SK-N-MC (cell line): ENCODE measurements at regions not wholly inside any gene's neighbourhood (a gene's known extent, or its start where the extent isn't known, plus 50 kb on each side); places are given as distances from the start of the nearest gene placed in this dataset.

Experiments used
- DNase-seq: peaks from one replicate; pipeline ENCODE4 v3.0.0-alpha.2; 2011; ENCODE audit warnings: low read depth, low spot score
- H3K27ac ChIP-seq: fragments of 200-600 bp; sonication (generic); 2 replicates; pipeline ENCODE4 v1.5.1; 2016; ENCODE audit warnings: mixed run types
- H3K36me3 ChIP-seq: fragments of 200-600 bp; sonication (generic); 2 replicates; pipeline ENCODE4 v1.6.1; 2017; ENCODE audit warnings: antibody characterized with exemption, low read length, mixed read lengths; ENCODE audit not compliant: insufficient read depth
- H3K4me3 ChIP-seq: fragments of 200-600 bp; sonication (generic); 2 replicates; pipeline ENCODE4 v1.5.1; 2016
- H3K9ac ChIP-seq: fragments of 200-600 bp; sonication (generic); 2 replicates; pipeline ENCODE4 v1.8.0; 2017; ENCODE audit warnings: mixed run types, mixed read lengths; ENCODE audit not compliant: insufficient read length
- H3K9me3 ChIP-seq: fragments of 200-600 bp; sonication (generic); 2 replicates; pipeline ENCODE4 v1.6.1; 2017; ENCODE audit warnings: low read depth, mild to moderate bottlenecking, antibody characterized with exemption, low read length, moderate library complexity, mixed read lengths
- EZH2 ChIP-seq: fragments of 200-600 bp; sonication (generic); IDR thresholded peaks from one replicate; pipeline ENCODE4 v1.6.1; 2017; ENCODE audit warnings: antibody characterized with exemption
- FOXP2 ChIP-seq: optimal IDR thresholded peaks from 2 replicates; pipeline ENCODE3; 2011; ENCODE audit warnings: mild to moderate bottlenecking, moderate library complexity; ENCODE audit not compliant: insufficient read depth; ENCODE audit errors: extremely low read length, control extremely low read depth
- POLR2AphosphoS5 ChIP-seq: IDR thresholded peaks from 2 replicates; pipeline ENCODE4 v1.6.1; 2012; ENCODE audit warnings: mild to moderate bottlenecking, low read depth, low read length, borderline replicate concordance

DNA sequence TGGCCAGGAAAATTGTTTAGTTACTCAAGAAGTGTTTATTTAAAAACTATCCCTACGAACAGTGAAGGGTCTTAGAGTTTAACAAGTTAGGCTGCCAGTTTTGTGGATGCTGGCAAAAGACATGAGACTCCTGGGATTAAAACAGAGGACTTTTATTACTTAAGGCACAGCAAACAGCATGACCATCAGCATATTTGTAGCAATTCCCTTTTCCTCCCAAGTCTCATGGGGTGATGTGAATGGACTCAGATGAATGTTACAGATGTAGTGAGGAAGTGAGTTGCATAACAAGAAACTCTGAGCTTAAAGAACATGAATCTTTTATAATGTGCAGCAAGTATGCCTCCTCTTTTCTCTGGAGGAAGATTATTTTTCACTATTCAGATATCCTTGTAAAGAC is 695.8 kb downstream of the RPS29 start:
- Histone ChIP-seq H3K36me3 (no peaks in the 10 kb centered on the region), H3K27ac (no peak overlapping the region), H3K9ac (no peak overlapping the region), H3K9me3 (no peaks in the 10 kb centered on the region), H3K4me3 (no peak overlapping the region)
- DNase-seq, result peak; percentile 5
- TF ChIP-seq POLR2AphosphoS5, result no peak
- TF ChIP-seq FOXP2, result no peak
- TF ChIP-seq EZH2, result no peak

DNA sequence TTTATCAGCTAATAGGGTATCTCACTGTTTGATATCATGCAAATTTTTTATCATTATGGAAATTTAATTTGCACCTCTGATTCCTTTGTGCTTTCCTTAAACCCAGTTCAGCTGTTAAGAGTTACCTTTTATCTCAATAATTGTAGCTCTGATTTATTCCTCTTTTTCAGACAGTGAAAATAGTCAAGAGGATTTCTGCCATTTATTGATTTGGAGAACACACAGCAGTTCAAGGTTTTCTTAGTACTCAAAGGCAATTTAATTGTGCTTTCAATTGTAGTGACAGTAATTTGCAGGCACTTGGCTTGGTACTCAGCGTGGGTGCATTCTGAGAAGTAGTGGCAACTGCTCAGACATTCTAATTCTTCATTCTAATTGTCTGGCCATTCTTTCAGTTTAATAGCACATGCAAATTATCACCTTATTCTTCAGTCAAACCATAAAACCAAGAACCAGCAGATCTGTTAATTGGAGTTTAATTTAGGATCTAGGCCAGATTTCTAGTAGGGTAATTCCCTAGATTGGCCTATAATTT is 709.3 kb downstream of the RPS29 start:
- H3K9ac ChIP-seq, result no peak overlapping the region
- H3K4me3 ChIP-seq, result no peak overlapping the region
- no peaks in the 10 kb centered on the region for H3K9me3 ChIP-seq
- no peak overlapping the region for H3K27ac ChIP-seq
- no peak for DNase-seq
- H3K36me3 ChIP-seq, result no peaks in the 10 kb centered on the region
- TF ChIP-seq POLR2AphosphoS5 (no peak), FOXP2 (no peak), EZH2 (no peak)

DNA sequence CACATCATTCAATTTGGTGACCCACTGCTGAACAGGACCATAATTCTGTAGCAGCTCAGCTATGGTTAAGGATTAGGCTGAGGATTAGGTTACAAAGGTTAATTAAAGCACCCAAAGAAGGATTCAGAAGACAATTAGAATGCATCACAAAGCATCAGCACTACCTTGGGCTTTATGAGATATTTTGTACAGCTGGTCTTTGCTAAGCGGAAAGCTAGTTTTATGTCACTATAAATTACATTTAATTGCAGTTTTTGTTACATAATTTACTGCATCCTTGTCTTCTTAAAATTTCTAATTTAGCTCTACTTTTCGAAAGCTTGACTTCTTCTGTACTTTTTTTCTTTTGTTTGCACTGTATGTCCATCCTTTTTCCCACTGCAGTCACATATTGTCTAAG is 711.5 kb downstream of the RPS29 start:
- TF ChIP-seq FOXP2, result no peak
- TF ChIP-seq EZH2, result no peak
- TF ChIP-seq POLR2AphosphoS5, result no peak
- DNase-seq, result no peak
- no peaks in the 10 kb centered on the region for H3K36me3 ChIP-seq
- no peak overlapping the region for H3K9ac ChIP-seq
- no peak overlapping the region for H3K4me3 ChIP-seq
- no peak overlapping the region for H3K27ac ChIP-seq
- no peaks in the 10 kb centered on the region for H3K9me3 ChIP-seq

DNA sequence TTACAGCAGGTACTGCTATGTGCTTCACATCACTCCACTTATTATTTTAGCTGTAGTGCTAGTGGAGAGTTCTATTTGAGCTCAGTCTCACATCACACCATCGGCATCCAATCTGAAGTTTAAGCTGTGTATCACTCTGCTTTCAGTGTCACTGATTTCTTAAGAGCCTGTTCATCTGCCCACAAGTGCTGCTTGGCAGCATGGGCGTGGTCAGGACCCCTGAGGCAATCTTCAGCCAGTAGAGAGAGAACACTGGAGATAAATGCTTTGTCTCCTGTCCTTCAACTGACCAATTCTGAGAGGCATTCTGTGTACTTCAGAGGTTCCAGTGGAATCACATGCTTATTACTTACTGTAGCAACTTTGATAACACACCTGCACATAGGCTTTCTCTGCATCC is 728.8 kb downstream of the RPS29 start:
- Histone ChIP-seq H3K27ac (no peak overlapping the region), H3K36me3 (no peaks in the 10 kb centered on the region), H3K9me3 (no peaks in the 10 kb centered on the region), H3K4me3 (no peak overlapping the region), H3K9ac (no peak overlapping the region)
- no peak for TF ChIP-seq FOXP2
- no peak for TF ChIP-seq EZH2
- no peak for DNase-seq

DNA sequence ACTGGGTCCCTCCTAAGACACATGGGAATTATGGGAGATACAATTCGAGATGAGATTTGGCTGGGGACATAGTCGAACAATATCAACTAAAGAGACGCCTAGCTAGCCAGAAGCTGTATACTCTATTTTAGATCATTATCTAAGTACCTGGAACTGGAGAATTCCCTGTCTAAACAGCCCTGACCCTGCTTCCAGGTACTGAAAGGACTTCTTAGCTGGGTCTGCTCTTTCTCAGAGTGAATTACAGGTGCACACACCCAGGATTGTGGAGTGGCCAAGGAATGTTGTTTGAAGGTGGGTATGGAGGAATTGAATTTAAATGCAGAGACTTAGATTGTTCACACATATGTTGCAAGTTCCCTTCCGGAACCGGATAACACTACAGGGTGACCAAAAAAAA is 733.0 kb downstream of the RPS29 start:
- H3K9me3 ChIP-seq, result no peaks in the 10 kb centered on the region
- no peak overlapping the region for H3K4me3 ChIP-seq
- DNase-seq, result no peak
- TF ChIP-seq EZH2 (no peak), POLR2AphosphoS5 (no peak), FOXP2 (no peak)
- no peaks in the 10 kb centered on the region for H3K36me3 ChIP-seq
- H3K9ac ChIP-seq, result no peak overlapping the region
- no peak overlapping the region for H3K27ac ChIP-seq

DNA sequence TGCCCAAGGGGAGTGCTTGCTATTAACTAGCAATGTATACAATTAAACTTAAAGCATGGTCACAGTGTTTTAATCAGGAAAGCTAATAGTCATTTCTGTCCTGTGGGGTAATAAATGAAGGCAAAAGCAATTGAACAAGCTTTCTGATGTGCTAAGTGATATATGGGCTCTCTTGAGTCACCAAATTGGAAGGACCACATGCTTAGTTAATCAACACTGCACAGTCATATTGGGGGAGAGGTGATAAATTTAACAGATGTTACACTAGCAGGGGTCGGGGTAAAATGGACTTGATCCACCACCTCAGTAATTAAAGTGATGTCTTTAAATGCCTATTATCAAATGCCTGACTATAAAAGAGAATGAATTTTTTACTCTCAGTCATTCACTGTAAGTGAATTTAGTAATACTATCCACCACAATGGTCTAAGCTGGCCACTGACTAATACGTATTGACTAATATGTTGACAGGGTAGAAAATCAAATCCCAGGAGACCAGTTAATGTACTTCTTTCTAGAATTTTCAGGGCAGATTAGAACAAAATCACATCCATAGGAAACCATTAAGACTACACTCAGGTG is 736.3 kb downstream of the RPS29 start:
- Histone ChIP-seq H3K4me3 (no peak overlapping the region), H3K36me3 (no peaks in the 10 kb centered on the region), H3K9ac (no peak overlapping the region), H3K9me3 (no peaks in the 10 kb centered on the region), H3K27ac (no peak overlapping the region)
- no peak for TF ChIP-seq FOXP2
- no peak for TF ChIP-seq EZH2
- no peak for TF ChIP-seq POLR2AphosphoS5
- no peak for DNase-seq

DNA sequence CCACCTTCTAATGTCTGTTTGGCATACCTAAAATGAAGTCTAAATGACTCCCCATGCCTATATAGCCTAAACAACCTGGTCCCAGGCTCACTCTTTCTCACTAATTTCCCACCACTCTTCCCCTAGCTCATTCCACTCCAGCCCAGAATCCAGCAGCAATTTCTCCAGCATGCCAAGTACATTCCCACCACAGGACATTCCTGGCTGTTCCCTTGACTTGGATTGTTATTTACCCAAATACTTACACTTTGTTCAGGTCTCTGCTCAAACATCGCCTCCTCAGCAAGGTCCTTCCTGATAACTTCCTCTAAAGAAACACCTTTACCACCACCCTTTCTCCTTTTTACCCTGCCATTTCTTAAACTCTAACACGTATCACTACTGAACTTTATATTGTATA is 743.4 kb downstream of the RPS29 start:
- Histone ChIP-seq H3K4me3 (no peak overlapping the region), H3K27ac (no peak overlapping the region), H3K9ac (no peak overlapping the region), H3K9me3 (no peaks in the 10 kb centered on the region), H3K36me3 (no peaks in the 10 kb centered on the region)
- TF ChIP-seq EZH2 (no peak), FOXP2 (no peak), POLR2AphosphoS5 (no peak)
- no peak for DNase-seq

DNA sequence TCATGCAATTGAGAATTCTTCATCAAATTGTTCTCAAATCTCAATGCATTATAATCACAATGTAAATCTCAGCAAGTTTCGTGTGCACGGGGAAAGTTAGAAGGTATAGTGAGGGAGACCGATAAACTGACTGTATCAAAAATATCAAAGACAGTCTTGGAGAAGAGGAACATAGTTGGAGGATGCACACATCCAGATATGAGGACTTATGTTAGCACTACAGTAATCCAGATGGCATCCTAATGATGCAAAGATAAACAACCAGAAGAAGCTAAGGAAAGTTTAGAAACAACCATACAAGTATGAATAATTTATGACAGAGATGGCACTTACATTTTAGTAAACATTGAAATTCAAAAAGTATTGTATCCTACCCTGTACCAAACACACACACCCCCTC is 760.1 kb downstream of the RPS29 start:
- Histone ChIP-seq H3K9me3 (no peaks in the 10 kb centered on the region), H3K27ac (no peak overlapping the region), H3K4me3 (no peak overlapping the region), H3K36me3 (no peaks in the 10 kb centered on the region), H3K9ac (no peak overlapping the region)
- no peak for DNase-seq
- TF ChIP-seq EZH2 (no peak), POLR2AphosphoS5 (no peak), FOXP2 (no peak)

DNA sequence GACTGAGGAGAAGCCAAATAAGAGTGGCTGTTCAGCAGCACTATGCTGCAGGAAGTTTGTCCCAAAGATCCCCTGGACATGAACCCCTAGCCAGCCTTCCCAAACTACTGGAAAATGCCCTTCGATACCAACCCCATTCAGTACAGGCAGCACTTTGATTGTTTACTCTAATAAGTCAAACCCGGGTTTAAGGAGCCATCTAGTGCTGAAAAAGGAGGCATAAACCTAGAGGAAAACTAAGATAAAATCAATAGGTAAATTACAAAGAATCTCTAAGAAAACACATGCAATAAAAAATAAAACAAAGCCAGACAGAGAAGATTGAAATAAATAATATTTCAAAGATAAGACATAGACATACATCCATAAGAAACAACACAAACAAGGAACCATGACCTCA is 771.6 kb downstream of the RPS29 start:
- Histone ChIP-seq H3K4me3 (no peak overlapping the region), H3K9ac (no peak overlapping the region), H3K27ac (no peak overlapping the region), H3K36me3 (no peaks in the 10 kb centered on the region), H3K9me3 (no peaks in the 10 kb centered on the region)
- TF ChIP-seq POLR2AphosphoS5 (no peak), EZH2 (no peak), FOXP2 (no peak)
- no peak for DNase-seq
